Epithelial cell of esophagus (primary cell): ENCODE measurements at regions not wholly inside any gene's neighbourhood (a gene's known extent, or its start where the extent isn't known, plus 50 kb on each side); places are given as distances from the start of the nearest gene placed in this dataset.
"Not testable (repeated sequence)": the region's sequence is repeated elsewhere in the genome, so short reads cannot be mapped to it uniquely, and the experiment has no call there.

Experiments used
- DNase-seq: peaks from one replicate; pipeline ENCODE4 v3.0.0; 2010; ENCODE audit warnings: low read depth
- H3K4me3 ChIP-seq: 2 replicates; pipeline ENCODE4 v1.5.1; 2011; ENCODE audit warnings: mild to moderate bottlenecking, low read length, control low read depth
- CTCF ChIP-seq: IDR thresholded peaks from 2 replicates; pipeline ENCODE4 v1.5.1; 2011; ENCODE audit warnings: low read depth, mild to moderate bottlenecking, low read length, control low read depth, inconsistent platforms; ENCODE audit not compliant: insufficient read depth; ENCODE audit errors: missing control alignments

DNA sequence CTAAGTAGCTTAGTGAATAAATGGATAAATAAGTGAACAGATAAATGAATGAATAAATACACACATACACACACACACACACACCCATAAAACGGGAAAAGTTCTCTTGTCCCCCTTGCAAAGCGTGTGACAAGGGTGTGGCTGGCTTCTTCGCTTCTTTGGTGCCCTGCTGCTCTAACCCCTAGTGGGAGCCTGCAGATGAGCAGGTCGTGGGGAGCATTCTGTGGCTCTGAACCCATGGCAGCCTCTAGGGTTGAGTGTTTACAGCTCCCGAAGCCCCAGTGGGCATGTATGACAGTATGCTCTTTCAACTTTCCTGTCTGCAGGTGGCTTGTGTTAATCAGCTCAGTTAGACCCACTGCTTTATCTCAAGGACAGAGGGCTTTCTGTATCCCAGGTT, 582.3 kb downstream of the EDEM1 start:
- TF ChIP-seq CTCF, result no peak
- no peak overlapping the region for H3K4me3 ChIP-seq
- DNase-seq, result no peak

DNA sequence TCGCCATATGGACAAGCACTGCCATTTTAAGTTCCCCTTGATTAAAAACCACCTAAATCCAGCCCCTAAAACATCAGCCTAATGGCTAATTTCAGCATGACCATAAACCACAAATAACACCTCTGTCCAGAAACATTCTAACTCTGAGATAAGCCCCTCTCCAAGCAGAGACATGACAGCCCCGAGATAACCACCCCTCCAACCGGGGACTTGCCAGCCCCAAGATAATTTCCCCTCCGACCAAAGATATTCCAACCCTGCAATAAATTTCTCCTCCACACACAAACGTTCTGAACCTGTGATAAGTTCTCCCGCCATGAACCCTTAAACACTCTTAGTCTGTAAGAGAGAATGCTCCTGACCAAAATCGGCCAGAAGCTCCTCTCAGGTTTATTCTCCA, 586.8 kb downstream of the EDEM1 start:
- TF ChIP-seq CTCF, result no peak
- DNase-seq, result no peak
- no peak overlapping the region for H3K4me3 ChIP-seq

GRCh38 chr3:5775100-5775499, 587.6 kb downstream of the EDEM1 start:
- not testable (repeated sequence) for DNase-seq, H3K4me3 ChIP-seq

- H3K4me3 ChIP-seq, result no peak overlapping the region
- DNase-seq, result no peak
- TF ChIP-seq CTCF, result no peak
Observed at GRCh38 chr3:5784690-5785089, 597.2 kb downstream of the EDEM1 start.

DNA sequence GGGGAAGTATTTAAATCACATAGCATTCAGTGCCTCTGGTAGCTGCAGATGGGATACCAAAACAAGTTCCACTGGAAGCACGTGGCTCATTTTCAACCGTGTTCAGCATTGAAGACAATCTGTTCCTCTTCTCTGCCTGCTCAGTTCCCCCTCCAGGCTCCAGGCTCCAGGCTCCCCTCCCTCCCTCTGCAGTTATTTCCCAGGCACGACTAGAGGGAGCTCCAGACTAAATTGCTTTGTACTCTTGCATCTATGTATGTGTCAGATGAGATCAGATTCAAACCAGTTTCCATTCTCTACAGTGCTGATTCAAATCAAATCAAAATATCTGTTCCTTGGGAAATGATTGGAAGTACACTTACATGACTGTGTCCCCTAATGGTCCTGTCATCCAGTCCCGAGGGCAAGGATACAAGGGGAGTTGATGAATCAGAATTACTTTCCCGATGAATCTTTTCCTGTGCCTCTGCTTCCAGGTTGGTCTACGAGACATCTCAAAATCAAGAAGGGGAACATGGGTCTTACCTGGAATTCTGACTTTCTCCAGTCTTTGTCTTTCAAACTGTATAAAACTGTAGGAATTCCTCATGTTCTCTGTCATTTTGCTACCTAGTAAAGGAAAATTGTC, 600.5 kb downstream of the EDEM1 start:
- no peak for TF ChIP-seq CTCF
- no peak for DNase-seq

DNA sequence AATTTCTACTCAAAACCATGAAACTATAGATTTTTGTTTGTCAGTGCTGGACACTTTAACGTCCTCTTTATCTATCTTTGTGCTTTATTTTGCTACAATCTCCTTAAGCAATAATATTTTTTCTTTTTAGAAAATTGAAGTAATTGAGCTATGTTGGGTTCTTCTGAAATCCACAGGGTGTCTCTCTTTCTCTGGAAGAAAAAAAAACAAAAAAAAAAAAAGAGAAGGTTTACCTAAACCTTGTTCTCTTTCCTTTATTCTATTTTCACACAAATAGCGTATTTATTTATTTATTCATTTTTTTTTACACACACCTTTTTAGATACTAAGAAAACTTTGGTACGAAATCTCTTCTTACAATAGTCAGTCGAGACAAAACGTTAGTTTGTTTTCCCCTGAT, 601.0 kb downstream of the EDEM1 start:
- no peak overlapping the region for H3K4me3 ChIP-seq
- TF ChIP-seq CTCF, result no peak
- no peak for DNase-seq

More for the DNA sequence above, 600.5 kb downstream of the EDEM1 start:
- H3K4me3 ChIP-seq, result no peak overlapping the region

DNA sequence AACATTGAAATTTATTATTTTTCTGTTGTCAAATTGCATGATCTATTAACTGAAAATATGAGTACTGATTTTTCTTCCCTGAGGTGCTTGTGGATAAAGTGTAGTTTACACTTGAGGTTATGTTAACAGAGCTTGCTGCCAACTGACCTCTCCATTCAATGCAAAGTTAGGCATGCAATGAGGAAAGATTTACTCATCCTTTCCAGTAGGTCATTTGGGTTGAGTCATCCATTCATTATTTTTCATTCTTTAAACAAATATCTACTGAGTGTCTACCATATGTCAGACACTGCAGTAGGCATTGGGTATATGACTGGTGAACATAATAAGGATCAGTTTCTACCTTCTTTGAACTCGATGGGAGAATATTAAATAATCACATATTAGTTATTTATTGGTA, 604.1 kb downstream of the EDEM1 start:
- TF ChIP-seq CTCF, result no peak
- H3K4me3 ChIP-seq, result no peak overlapping the region
- DNase-seq, result no peak
